Mesothelial cell of epicardium (in vitro differentiated cells): ENCODE measurements at regions not wholly inside any gene's neighbourhood (a gene's known extent, or its start where the extent isn't known, plus 50 kb on each side); places are given as distances from the start of the nearest gene placed in this dataset.
A peak's percentile ranks its signal among the peaks of the same experiment; 100 is the strongest.

Source experiments
- DNase-seq, 2 experiments: peaks; one replicate each; pipeline ENCODE4 v3.0.0; 2021; ENCODE audit warnings: low spot score in 2 of 2; ENCODE audit not compliant: unreplicated experiment in 2 of 2
- H3K27ac Mint-ChIP-seq: 2 replicates; pipeline ENCODE4 v1.8.0; 2021; ENCODE audit warnings: mixed read lengths
- H3K27me3 Mint-ChIP-seq: 2 replicates; pipeline ENCODE4 v1.8.0; 2021; ENCODE audit warnings: low read depth, mixed read lengths
- H3K36me3 Mint-ChIP-seq: 2 replicates; pipeline ENCODE4 v1.8.0; 2021; ENCODE audit warnings: mixed read lengths
- H3K4me1 Mint-ChIP-seq: 2 replicates; pipeline ENCODE4 v1.8.0; 2021; ENCODE audit warnings: mixed read lengths
- H3K4me3 Mint-ChIP-seq: 2 replicates; pipeline ENCODE4 v1.8.0; 2021; ENCODE audit warnings: mild to moderate bottlenecking, moderate library complexity, mixed read lengths
- H3K9me3 Mint-ChIP-seq: 2 replicates; pipeline ENCODE4 v1.8.0; 2021; ENCODE audit warnings: mixed read lengths
- TF ChIP-seq, protein P1 (sequence below): fragments of 200-600 bp; sonication (generic); IDR thresholded peaks from one replicate; pipeline ENCODE4 v1.5.0; 2021; ENCODE audit warnings: antibody characterized with exemption; ENCODE audit not compliant: unreplicated experiment

DNA sequence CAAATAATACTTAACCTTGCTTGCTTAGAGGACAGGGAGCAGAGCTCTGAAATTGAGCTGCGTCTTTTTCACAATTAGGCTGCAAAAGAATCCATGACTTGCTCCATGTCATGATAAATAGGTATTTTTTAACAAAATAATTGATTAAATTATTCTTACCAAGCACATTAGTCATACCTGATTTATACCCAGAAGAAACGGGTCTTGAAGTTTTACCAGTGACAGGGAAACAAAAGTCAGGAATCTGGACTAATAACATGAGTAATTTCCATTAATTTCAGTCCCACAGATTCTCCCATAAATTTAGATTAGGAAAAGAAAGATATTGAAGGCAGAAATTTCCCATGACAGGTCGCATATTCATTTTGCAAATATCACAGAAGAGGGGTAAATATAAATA is 85.0 kb upstream of the BMP5 start:
- no peak for DNase-seq
- Mint-ChIP-seq H3K36me3 (no peaks in the 10 kb centered on the region), H3K27ac (no peak overlapping the region), H3K4me1 (peaks cover 45% of the 10 kb centered on the region), H3K9me3 (no peaks in the 10 kb centered on the region), H3K4me3 (no peak overlapping the region), H3K27me3 (peaks cover 1% of the 10 kb centered on the region)
- TF ChIP-seq, protein P1, sequence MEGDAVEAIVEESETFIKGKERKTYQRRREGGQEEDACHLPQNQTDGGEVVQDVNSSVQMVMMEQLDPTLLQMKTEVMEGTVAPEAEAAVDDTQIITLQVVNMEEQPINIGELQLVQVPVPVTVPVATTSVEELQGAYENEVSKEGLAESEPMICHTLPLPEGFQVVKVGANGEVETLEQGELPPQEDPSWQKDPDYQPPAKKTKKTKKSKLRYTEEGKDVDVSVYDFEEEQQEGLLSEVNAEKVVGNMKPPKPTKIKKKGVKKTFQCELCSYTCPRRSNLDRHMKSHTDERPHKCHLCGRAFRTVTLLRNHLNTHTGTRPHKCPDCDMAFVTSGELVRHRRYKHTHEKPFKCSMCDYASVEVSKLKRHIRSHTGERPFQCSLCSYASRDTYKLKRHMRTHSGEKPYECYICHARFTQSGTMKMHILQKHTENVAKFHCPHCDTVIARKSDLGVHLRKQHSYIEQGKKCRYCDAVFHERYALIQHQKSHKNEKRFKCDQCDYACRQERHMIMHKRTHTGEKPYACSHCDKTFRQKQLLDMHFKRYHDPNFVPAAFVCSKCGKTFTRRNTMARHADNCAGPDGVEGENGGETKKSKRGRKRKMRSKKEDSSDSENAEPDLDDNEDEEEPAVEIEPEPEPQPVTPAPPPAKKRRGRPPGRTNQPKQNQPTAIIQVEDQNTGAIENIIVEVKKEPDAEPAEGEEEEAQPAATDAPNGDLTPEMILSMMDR: no peak

DNA sequence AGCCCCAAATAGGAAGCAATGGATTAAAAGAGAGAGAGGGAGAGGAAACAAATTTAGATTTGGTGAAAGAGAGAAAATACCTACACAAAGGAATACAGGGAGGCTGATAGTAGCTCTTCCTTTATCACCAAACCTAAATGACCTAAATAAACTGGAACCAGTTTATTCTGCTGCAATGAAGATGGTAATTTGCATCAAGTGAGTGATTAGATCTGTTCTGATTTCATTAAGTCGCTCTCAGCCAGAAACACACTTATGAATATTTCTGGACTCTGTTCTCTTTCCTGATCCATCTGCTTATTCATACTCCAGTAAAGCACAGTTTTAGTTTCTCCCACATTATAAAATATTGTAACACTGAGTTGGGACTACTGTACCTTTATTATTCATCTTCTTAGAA is 83.4 kb upstream of the BMP5 start:
- TF ChIP-seq, protein P1: no peak
- no peak overlapping the region for H3K27ac Mint-ChIP-seq
- H3K27me3 Mint-ChIP-seq: peaks cover 1% of the 10 kb centered on the region
- H3K4me3 Mint-ChIP-seq: no peak overlapping the region
- no peaks in the 10 kb centered on the region for H3K36me3 Mint-ChIP-seq
- no peaks in the 10 kb centered on the region for H3K9me3 Mint-ChIP-seq
- H3K4me1 Mint-ChIP-seq: peaks cover 39% of the 10 kb centered on the region
- DNase-seq: no peak

DNA sequence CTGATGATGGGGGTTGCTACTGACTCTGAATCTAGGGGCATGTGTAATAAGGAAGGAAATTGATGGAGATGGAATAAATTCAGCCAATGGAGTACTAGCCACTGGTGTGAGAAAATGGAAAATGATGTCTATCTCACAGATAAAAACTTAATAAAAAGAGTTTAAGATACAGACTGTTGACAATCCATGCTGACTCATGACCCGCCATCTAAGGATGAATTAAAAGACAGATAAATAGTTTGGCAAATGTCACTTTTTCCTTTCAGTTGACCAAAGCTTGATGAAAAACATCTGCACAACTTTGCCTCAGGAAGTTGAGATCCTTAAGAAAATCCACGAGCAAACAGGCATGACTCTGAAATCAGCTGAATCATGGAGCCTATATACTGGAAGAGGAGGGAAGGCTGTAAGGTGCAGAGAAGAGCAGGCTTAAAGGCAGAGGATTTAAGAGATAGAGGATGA is 82.6 kb upstream of the BMP5 start:
- Mint-ChIP-seq H3K4me3 (no peak overlapping the region), H3K27ac (peak overlapping the region; percentile 60), H3K4me1 (peaks cover 33% of the 10 kb centered on the region), H3K27me3 (peaks cover 1% of the 10 kb centered on the region), H3K36me3 (no peaks in the 10 kb centered on the region), H3K9me3 (no peaks in the 10 kb centered on the region)
- DNase-seq: no peak
- TF ChIP-seq, protein P1: no peak

DNA sequence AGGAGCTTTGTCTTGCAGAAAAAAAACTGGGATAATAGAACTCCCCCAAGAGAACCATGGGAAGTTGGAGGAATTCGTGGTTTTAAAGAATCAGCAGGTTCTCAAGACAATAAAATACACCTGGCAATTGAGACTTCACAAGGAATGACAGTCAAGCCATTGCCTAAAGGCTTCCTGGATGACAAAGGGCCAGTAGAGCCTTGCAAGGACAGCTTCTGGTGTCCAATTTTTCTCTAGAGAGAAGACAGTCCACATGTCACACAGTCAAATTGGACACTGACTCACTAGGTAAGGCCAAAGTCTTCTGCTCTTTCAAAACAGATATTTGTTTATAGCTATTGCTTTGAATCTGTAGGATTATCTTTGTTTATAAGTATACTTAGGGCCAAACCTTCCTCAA is 80.3 kb upstream of the BMP5 start:
- Mint-ChIP-seq H3K4me1 (peaks cover 24% of the 10 kb centered on the region), H3K36me3 (no peaks in the 10 kb centered on the region), H3K27ac (no peak overlapping the region), H3K27me3 (peaks cover 1% of the 10 kb centered on the region), H3K9me3 (no peaks in the 10 kb centered on the region), H3K4me3 (no peak overlapping the region)
- TF ChIP-seq, protein P1: no peak
- no peak for DNase-seq

DNA sequence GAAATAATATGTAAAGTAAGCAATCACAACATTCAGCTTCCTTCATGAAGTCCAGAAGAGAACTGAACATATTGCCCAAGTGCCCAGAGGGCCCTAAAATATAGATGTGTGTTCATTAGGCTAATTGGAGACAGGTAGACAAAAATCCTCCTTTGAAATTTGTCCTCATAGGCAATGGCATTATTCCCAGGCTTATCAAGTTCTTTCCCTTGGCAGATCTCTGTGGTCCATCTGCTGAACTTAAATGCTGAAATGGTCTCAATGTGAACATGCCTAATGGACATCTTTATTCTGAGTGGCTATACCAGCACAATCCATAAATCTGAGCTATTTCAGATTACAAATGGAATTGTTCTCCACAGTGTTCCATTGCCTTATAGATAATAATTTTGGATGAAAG is 79.0 kb upstream of the BMP5 start:
- Mint-ChIP-seq H3K4me1 (peaks cover 20% of the 10 kb centered on the region), H3K4me3 (no peak overlapping the region), H3K36me3 (no peaks in the 10 kb centered on the region), H3K27ac (no peak overlapping the region), H3K27me3 (peaks cover 1% of the 10 kb centered on the region), H3K9me3 (peaks cover 2% of the 10 kb centered on the region)
- DNase-seq: no peak
- TF ChIP-seq, protein P1: no peak

DNA sequence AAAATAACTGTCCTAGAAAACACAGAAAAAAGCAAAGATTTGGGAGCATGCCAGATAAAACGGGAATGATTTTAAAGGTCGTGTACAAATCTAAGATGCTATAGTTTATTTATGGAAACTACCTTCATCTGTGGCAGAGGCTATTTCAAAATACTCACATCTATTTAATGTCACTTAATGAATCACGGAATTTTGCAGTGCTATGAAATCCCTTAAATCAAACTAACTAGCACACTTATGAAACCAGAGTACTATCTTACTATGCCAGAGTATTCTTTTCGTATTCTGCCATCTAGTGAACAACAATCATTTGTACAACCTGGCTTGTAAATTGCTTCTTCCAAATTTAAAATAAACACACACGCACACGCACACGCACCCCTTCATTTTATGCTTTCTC is 77.9 kb upstream of the BMP5 start:
- TF ChIP-seq, protein P1: no peak
- H3K9me3 Mint-ChIP-seq: peaks cover 7% of the 10 kb centered on the region
- peak overlapping the region; percentile 0 for H3K4me3 Mint-ChIP-seq
- peaks cover 1% of the 10 kb centered on the region for H3K27me3 Mint-ChIP-seq
- no peak for DNase-seq
- H3K27ac Mint-ChIP-seq: no peak overlapping the region
- H3K4me1 Mint-ChIP-seq: peaks cover 15% of the 10 kb centered on the region
- H3K36me3 Mint-ChIP-seq: no peaks in the 10 kb centered on the region
